Hepatocyte (in vitro differentiated cells): ENCODE measurements at regions not wholly inside any gene's neighbourhood (a gene's known extent, or its start where the extent isn't known, plus 50 kb on each side); places are given as distances from the start of the nearest gene placed in this dataset.
"Not testable (repeated sequence)": the region's sequence is repeated elsewhere in the genome, so short reads cannot be mapped to it uniquely, and the experiment has no call there.

Experiments used
- EZH2 ChIP-seq: fragments of 200-600 bp; sonication (generic); IDR thresholded peaks from 2 replicates; pipeline ENCODE4 v1.6.1; 2016; ENCODE audit warnings: antibody characterized with exemption, mild to moderate bottlenecking, borderline replicate concordance
- EZH2phosphoT487 ChIP-seq: fragments of 200-600 bp; sonication (generic); IDR thresholded peaks from one replicate; pipeline ENCODE4 v1.6.1; 2018; ENCODE audit warnings: antibody characterized with exemption, mild to moderate bottlenecking, low read depth, moderate library complexity; ENCODE audit not compliant: unreplicated experiment, severe bottlenecking
- TF ChIP-seq, protein P1 (sequence below): fragments of 200-600 bp; sonication (generic); IDR thresholded peaks from 2 replicates; pipeline ENCODE4 v1.5.1; 2016; ENCODE audit warnings: antibody characterized with exemption, mild to moderate bottlenecking; ENCODE audit not compliant: poor library complexity

DNA sequence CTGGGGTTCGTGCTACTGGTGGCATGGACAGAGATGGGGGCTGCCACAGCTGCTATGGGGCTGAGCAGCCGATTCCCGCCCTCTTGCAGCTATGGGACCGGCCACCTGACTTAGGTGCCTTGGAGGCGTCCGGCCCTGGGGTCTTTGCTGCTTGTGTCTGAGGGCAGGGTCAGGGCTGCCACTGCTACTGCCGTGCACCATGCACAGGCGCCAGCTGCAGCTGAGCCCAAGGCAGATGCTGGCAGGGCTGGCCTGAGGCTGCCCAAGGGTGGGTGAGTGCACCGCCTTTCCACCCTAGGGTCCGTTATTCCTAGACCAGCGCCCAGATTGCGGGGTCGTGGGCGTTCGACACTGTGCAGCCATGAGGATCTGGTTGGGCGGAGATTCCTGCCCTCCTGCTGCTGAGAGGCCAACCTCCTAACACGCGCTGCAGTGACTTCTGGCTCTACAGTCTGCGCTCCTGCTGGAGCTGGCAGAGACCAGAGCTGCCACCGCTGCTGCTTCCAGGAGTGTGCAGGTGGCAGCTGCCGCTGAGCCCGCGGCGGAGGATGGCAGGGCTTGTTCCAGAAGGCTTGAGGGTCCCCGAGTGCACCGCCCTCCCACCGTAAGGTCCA is 87.0 kb downstream of the POTEM start:
- TF ChIP-seq, protein P1, sequence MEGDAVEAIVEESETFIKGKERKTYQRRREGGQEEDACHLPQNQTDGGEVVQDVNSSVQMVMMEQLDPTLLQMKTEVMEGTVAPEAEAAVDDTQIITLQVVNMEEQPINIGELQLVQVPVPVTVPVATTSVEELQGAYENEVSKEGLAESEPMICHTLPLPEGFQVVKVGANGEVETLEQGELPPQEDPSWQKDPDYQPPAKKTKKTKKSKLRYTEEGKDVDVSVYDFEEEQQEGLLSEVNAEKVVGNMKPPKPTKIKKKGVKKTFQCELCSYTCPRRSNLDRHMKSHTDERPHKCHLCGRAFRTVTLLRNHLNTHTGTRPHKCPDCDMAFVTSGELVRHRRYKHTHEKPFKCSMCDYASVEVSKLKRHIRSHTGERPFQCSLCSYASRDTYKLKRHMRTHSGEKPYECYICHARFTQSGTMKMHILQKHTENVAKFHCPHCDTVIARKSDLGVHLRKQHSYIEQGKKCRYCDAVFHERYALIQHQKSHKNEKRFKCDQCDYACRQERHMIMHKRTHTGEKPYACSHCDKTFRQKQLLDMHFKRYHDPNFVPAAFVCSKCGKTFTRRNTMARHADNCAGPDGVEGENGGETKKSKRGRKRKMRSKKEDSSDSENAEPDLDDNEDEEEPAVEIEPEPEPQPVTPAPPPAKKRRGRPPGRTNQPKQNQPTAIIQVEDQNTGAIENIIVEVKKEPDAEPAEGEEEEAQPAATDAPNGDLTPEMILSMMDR: not testable (repeated sequence)
- not testable (repeated sequence) for TF ChIP-seq EZH2, EZH2phosphoT487
